Epithelial cell of esophagus (primary cell): ENCODE measurements at regions not wholly inside any gene's neighbourhood (a gene's known extent, or its start where the extent isn't known, plus 50 kb on each side); places are given as distances from the start of the nearest gene placed in this dataset.

Source experiments
- DNase-seq: peaks from one replicate; pipeline ENCODE4 v3.0.0; 2010; ENCODE audit warnings: low read depth
- H3K4me3 ChIP-seq: 2 replicates; pipeline ENCODE4 v1.5.1; 2011; ENCODE audit warnings: mild to moderate bottlenecking, low read length, control low read depth
- CTCF ChIP-seq: IDR thresholded peaks from 2 replicates; pipeline ENCODE4 v1.5.1; 2011; ENCODE audit warnings: low read depth, mild to moderate bottlenecking, low read length, control low read depth, inconsistent platforms; ENCODE audit not compliant: insufficient read depth; ENCODE audit errors: missing control alignments

DNA sequence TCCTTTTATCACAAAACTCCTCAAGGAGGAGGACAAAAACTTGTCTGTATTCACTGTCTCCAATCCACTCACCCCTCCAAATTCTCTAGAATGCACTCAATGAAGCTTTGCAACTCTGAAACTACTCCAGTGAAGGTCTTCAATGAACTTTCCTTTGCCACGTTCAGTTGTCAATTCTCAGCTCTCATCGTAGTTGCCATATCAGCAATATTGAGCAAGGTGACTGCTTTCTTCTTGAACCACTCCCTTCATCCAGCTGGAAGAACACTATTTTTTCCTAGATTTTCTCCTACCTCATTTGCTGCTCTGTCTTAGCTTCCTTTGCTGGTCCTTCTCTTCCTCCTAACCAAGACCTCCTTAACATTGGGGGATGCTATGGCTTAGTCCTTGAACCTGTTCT lies 191.8 kb downstream of the KDR start:
- no peak for TF ChIP-seq CTCF
- no peak for DNase-seq
- no peak overlapping the region for H3K4me3 ChIP-seq

GRCh38 chr4:54930226-54930625 lies 195.2 kb downstream of the KDR start:
- no peak for TF ChIP-seq CTCF
- no peak overlapping the region for H3K4me3 ChIP-seq
- peak; percentile 69 for DNase-seq

- no peak overlapping the region for H3K4me3 ChIP-seq
- no peak for DNase-seq
- TF ChIP-seq CTCF, result no peak
Observed at GRCh38 chr4:54929459-54929858, 195.9 kb downstream of the KDR start.

- TF ChIP-seq CTCF, result no peak
- peak; percentile 73 for DNase-seq
- no peak overlapping the region for H3K4me3 ChIP-seq
Observed at GRCh38 chr4:54924891-54925290, 200.5 kb downstream of the KDR start.

- TF ChIP-seq CTCF, result no peak
- no peak for DNase-seq
- H3K4me3 ChIP-seq, result no peak overlapping the region
Observed at GRCh38 chr4:54915276-54915675, 210.1 kb downstream of the KDR start.

DNA sequence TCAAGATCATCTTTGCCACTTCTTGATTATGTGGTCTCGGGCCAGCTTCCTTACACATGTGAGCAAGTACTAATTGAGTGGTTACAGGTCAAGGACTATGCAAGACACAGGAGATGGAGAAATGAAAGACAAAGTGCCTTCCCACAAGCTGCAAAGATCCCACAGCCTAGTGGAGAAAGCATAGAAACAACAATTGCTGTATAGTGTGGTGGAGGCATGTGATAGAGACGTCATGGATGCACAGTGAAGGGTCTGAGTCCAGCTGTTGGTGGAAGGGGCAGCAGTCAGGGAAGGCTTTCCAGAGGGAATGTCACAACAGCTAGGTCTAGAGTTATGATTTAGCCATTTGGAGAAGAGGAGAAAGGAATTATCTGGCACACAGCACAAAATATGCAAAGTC lies 210.6 kb downstream of the KDR start:
- DNase-seq, result no peak
- H3K4me3 ChIP-seq, result no peak overlapping the region
- TF ChIP-seq CTCF, result no peak

DNA sequence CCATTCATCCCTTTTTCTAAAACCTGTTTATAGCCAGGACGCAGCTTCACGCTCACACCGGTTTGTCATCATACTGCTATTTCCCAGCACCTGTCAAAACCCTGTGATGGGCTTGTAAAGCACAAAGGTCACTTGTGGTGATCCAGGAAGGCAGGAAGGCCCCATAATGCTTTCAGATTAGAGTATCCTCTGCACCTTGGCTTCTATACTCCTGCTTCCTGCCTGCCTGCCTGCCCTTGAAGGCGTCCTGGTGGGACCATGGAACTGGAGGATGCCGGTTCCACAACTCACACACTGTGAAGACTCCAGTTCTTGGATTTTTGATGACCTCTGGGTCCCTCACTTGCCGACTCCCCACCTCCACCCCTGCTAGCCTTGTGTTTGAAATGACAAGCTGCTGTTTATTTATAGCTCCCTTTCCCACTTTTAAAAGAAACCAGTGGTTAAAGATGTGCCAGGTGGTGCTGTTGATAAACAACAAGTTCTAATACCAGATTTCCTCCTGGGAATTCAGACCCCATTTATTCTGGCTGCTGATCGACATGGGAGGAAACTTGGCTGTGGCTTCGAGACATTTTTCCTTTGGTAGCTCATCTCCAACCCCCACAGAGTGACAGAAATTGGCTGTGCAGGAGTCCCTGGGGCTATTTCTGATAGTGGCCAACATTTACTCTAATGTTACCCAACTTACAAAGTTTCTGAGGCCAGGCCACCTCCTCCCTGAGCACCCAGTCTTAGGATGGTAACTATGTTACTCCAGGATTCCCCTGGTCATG lies 211.5 kb downstream of the KDR start:
- no peak for TF ChIP-seq CTCF
- DNase-seq, result no peak
- no peak overlapping the region for H3K4me3 ChIP-seq
